NB4 (cell line): ENCODE measurements at regions not wholly inside any gene's neighbourhood (a gene's known extent, or its start where the extent isn't known, plus 50 kb on each side); places are given as distances from the start of the nearest gene placed in this dataset.

Source experiments
- CTCF ChIP-seq: IDR thresholded peaks from one replicate; pipeline ENCODE4 v1.5.1; 2012; ENCODE audit warnings: low read depth, low read length
- MYC ChIP-seq: IDR thresholded peaks from 2 replicates; pipeline ENCODE4 v1.6.1; 2011; ENCODE audit warnings: low read depth, low read length

- TF ChIP-seq CTCF (no peak), MYC (no peak)
Measured at GRCh38 chr2:2825516-2826208, 494.6 kb upstream of the MYT1L start.
